Gastroesophageal sphincter (tissue), 3 donors: ENCODE measurements at regions not wholly inside any gene's neighbourhood (a gene's known extent, or its start where the extent isn't known, plus 50 kb on each side); places are given as distances from the start of the nearest gene placed in this dataset.

Source experiments
- CTCF ChIP-seq, 4 experiments: fragments of 200-600 bp in 2 of 4; fragments of 450-650 bp in 2 of 4; sonication (generic) in 1 of 4; IDR thresholded peaks; one replicate each; pipeline ENCODE4 v1.5.1; 2017 to 2019; ENCODE audit warnings: antibody characterized with exemption in 4 of 4, mild to moderate bottlenecking in 2 of 4, moderate library complexity in 2 of 4
- EP300 ChIP-seq: sonication (generic); formaldehyde crosslinking; IDR thresholded peaks from one replicate; pipeline ENCODE4 v1.6.1; 2017; ENCODE audit warnings: antibody characterized with exemption, mild to moderate bottlenecking
- POLR2A ChIP-seq, 2 donors: fragments of 450-650 bp; IDR thresholded peaks; one replicate each; pipeline ENCODE4 v1.6.1; 2017; ENCODE audit warnings: antibody characterized with exemption in 2 of 2, mild to moderate bottlenecking in 2 of 2, moderate library complexity in 1 of 2
- POLR2AphosphoS5 ChIP-seq: sonication (generic); formaldehyde crosslinking; IDR thresholded peaks from one replicate; pipeline ENCODE4 v1.6.1; 2017; ENCODE audit warnings: antibody characterized with exemption

- TF ChIP-seq CTCF (IDR thresholded peaks at IDR 0.05) (no peak), EP300 (no peak), POLR2AphosphoS5 (no peak), POLR2A (IDR thresholded peaks at IDR 0.05) (no peak)
Measured at GRCh38 chr3:35498506-35499210, 140.7 kb upstream of the ARPP21 start.
